ENCODE measurements at regions not wholly inside any gene's neighbourhood (a gene's known extent, or its start where the extent isn't known, plus 50 kb on each side); places are given as distances from the start of the nearest gene placed in this dataset.

DNA sequence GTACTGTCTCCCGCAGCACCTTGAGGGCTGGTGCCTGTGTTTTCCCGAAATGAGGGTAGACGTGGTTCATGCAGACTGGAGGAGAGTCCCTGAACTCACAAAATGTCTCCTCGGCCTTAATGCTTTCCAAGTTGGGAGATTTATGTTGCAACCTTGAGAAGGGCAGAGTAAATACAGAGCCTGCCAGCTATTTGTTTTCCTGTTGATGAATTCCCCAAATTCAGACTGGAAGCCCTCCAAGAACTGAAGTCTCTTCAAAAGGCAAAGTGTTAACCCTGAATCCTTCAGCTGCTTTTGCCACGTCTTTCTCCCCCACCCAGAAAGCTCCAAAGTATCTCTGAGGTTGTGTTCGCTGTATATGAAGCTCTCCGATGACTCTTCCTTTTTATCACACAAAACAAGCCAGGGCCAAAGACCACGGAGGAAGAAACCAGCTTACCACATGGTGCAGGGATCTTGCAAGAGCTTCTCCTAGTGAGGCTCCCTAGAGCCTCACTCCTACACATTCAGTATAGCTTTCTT, 254.7 kb upstream of the NFE2L3 start:
- Histone ChIP-seq H3K27ac (ENCODE audit: low read length) (no peak overlapping the region), H3K9ac (ENCODE audit: low read length in 2 of 2) (no peak overlapping the region), H3K4me3 (ENCODE audit: low read length in 2 of 2) (no peak overlapping the region), H3K36me3 (ENCODE audit: control insufficient read depth in 2 of 2, insufficient read depth in 2 of 2, low read length in 2 of 2) (no peaks in the 10 kb centered on the region), H3K4me1 (ENCODE audit: control insufficient read depth, insufficient read depth, low read length) (peaks cover 4% of the 10 kb centered on the region), H3K9me3 (ENCODE audit: control insufficient read depth in 2 of 2, low read length in 2 of 2) (no peaks in the 10 kb centered on the region), H3K27me3 (ENCODE audit: control insufficient read depth in 1 of 2, insufficient read depth in 2 of 2, low read length in 2 of 2) (peaks cover 20 to 28% of the 10 kb centered on the region in 2 donors)

DNA sequence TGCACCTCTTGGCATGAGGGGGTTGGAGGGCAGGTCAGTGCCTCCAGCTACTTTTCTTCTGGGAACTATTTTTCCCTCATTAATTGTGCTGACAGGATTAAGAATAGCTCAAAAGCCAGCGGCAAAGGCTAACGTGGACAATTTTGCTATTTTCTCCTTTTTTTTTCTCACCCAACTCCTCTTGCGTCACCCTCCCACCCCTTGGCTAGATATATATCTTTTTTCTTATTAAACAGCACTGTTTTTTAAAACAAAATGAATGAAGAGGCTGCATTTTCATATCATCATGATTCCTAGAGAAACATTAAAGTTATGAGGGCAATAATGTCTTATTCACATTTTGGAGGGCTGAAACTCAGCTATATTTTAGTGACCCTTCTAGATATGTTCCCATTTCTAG, 251.8 kb upstream of the NFE2L3 start:
- Histone ChIP-seq H3K4me1 (ENCODE audit: control insufficient read depth, insufficient read depth, low read length) (peaks cover 3% of the 10 kb centered on the region), H3K9me3 (ENCODE audit: control insufficient read depth in 2 of 2, low read length in 2 of 2) (no peaks in the 10 kb centered on the region), H3K36me3 (ENCODE audit: control insufficient read depth in 2 of 2, insufficient read depth in 2 of 2, low read length in 2 of 2) (no peaks in the 10 kb centered on the region), H3K9ac (ENCODE audit: low read length in 2 of 2) (no peak overlapping the region), H3K4me3 (ENCODE audit: low read length in 2 of 2) (no peak overlapping the region), H3K27me3 (ENCODE audit: control insufficient read depth in 1 of 2, insufficient read depth in 2 of 2, low read length in 2 of 2) (peaks cover 6 to 10% of the 10 kb centered on the region in 2 donors), H3K27ac (ENCODE audit: low read length) (no peak overlapping the region)

GRCh38 chr7:25900877-25901276, 251.1 kb upstream of the NFE2L3 start:
- no peaks in the 10 kb centered on the region for H3K9me3 ChIP-seq (ENCODE audit: control insufficient read depth in 2 of 2, low read length in 2 of 2)
- no peaks in the 10 kb centered on the region for H3K4me1 ChIP-seq (ENCODE audit: control insufficient read depth, insufficient read depth, low read length)
- H3K9ac ChIP-seq (ENCODE audit: low read length in 2 of 2): no peak overlapping the region
- H3K4me3 ChIP-seq (ENCODE audit: low read length in 2 of 2): no peak overlapping the region
- H3K27me3 ChIP-seq (ENCODE audit: control insufficient read depth in 1 of 2, insufficient read depth in 2 of 2, low read length in 2 of 2): peaks cover 3 to 4% of the 10 kb centered on the region in 2 donors
- no peaks in the 10 kb centered on the region for H3K36me3 ChIP-seq (ENCODE audit: control insufficient read depth in 2 of 2, insufficient read depth in 2 of 2, low read length in 2 of 2)
- no peak overlapping the region for H3K27ac ChIP-seq (ENCODE audit: low read length)

DNA sequence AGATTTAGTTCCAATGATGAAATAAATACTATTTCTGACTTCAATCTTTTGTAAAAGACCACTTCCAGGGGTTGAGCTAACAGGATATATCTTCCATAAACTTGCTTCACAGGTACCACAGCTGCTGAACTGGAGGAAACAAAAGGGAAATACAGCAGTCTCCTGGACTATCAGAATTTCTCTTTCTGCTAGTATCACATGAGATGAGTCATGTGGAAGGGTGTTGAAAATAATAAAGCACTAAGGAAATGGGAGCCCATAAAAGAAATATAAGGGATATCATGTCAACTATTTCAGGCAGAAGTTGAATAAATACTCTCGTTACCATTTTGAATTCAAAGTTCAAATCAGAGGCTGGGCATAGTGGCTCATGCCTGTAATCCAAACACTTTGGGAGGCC, 250.3 kb upstream of the NFE2L3 start:
- Histone ChIP-seq H3K36me3 (ENCODE audit: control insufficient read depth in 2 of 2, insufficient read depth in 2 of 2, low read length in 2 of 2) (no peaks in the 10 kb centered on the region), H3K9me3 (ENCODE audit: control insufficient read depth in 2 of 2, low read length in 2 of 2) (no peaks in the 10 kb centered on the region), H3K27ac (ENCODE audit: low read length) (no peak overlapping the region), H3K9ac (ENCODE audit: low read length in 2 of 2) (no peak overlapping the region), H3K4me1 (ENCODE audit: control insufficient read depth, insufficient read depth, low read length) (no peaks in the 10 kb centered on the region), H3K27me3 (ENCODE audit: control insufficient read depth in 1 of 2, insufficient read depth in 2 of 2, low read length in 2 of 2) (peaks cover 2 to 4% of the 10 kb centered on the region in 2 donors), H3K4me3 (ENCODE audit: low read length in 2 of 2) (no peak overlapping the region)

GRCh38 chr7:25906003-25906402, 246.0 kb upstream of the NFE2L3 start:
- H3K36me3 ChIP-seq (ENCODE audit: control insufficient read depth in 2 of 2, insufficient read depth in 2 of 2, low read length in 2 of 2): no peaks in the 10 kb centered on the region
- H3K27me3 ChIP-seq (ENCODE audit: control insufficient read depth in 1 of 2, insufficient read depth in 2 of 2, low read length in 2 of 2): peaks cover 0 to 4% of the 10 kb centered on the region in 2 donors
- no peak overlapping the region for H3K27ac ChIP-seq (ENCODE audit: low read length)
- no peaks in the 10 kb centered on the region for H3K4me1 ChIP-seq (ENCODE audit: control insufficient read depth, insufficient read depth, low read length)
- no peaks in the 10 kb centered on the region for H3K9me3 ChIP-seq (ENCODE audit: control insufficient read depth in 2 of 2, low read length in 2 of 2)
- H3K9ac ChIP-seq (ENCODE audit: low read length in 2 of 2): no peak overlapping the region
- H3K4me3 ChIP-seq (ENCODE audit: low read length in 2 of 2): no peak overlapping the region

GRCh38 chr7:25906760-25907159, 245.2 kb upstream of the NFE2L3 start:
- Histone ChIP-seq H3K27ac (ENCODE audit: low read length) (no peak overlapping the region), H3K4me1 (ENCODE audit: control insufficient read depth, insufficient read depth, low read length) (no peaks in the 10 kb centered on the region), H3K9me3 (ENCODE audit: control insufficient read depth in 2 of 2, low read length in 2 of 2) (no peaks in the 10 kb centered on the region), H3K36me3 (ENCODE audit: control insufficient read depth in 2 of 2, insufficient read depth in 2 of 2, low read length in 2 of 2) (no peaks in the 10 kb centered on the region), H3K4me3 (ENCODE audit: low read length in 2 of 2) (no peak overlapping the region), H3K27me3 (ENCODE audit: control insufficient read depth in 1 of 2, insufficient read depth in 2 of 2, low read length in 2 of 2) (peaks cover 0 to 4% of the 10 kb centered on the region in 2 donors), H3K9ac (ENCODE audit: low read length in 2 of 2) (no peak overlapping the region)

- Histone ChIP-seq H3K9ac (ENCODE audit: low read length in 2 of 2) (no peak overlapping the region), H3K27me3 (ENCODE audit: control insufficient read depth in 1 of 2, insufficient read depth in 2 of 2, low read length in 2 of 2) (peaks cover 0 to 4% of the 10 kb centered on the region in 2 donors), H3K9me3 (ENCODE audit: control insufficient read depth in 2 of 2, low read length in 2 of 2) (no peaks in the 10 kb centered on the region), H3K27ac (ENCODE audit: low read length) (no peak overlapping the region), H3K4me1 (ENCODE audit: control insufficient read depth, insufficient read depth, low read length) (no peaks in the 10 kb centered on the region), H3K4me3 (ENCODE audit: low read length in 2 of 2) (no peak overlapping the region), H3K36me3 (ENCODE audit: control insufficient read depth in 2 of 2, insufficient read depth in 2 of 2, low read length in 2 of 2) (no peaks in the 10 kb centered on the region)
Observed at GRCh38 chr7:25907214-25907613, 244.8 kb upstream of the NFE2L3 start.

DNA sequence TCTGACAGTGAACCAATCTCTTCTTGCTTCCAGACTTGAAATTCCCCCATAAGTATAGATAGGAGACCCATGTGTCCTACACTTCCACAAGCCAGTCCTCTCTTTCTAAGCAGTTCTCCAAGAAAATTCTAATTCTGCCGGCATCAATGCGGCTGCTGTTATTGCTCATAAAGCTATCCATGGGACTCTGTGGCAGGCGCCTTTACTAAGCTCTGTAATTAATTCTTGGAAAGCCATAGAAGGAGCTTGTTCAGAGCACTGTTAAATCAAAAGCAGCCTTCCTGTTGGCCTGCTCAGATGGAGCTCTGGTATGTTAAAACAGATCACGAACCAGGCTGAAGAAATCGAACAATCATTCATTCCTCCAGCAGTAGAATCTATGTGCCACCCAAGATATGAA, 244.3 kb upstream of the NFE2L3 start:
- no peaks in the 10 kb centered on the region for H3K36me3 ChIP-seq (ENCODE audit: control insufficient read depth in 2 of 2, insufficient read depth in 2 of 2, low read length in 2 of 2)
- peaks cover 0 to 4% of the 10 kb centered on the region in 2 donors for H3K27me3 ChIP-seq (ENCODE audit: control insufficient read depth in 1 of 2, insufficient read depth in 2 of 2, low read length in 2 of 2)
- no peaks in the 10 kb centered on the region for H3K4me1 ChIP-seq (ENCODE audit: control insufficient read depth, insufficient read depth, low read length)
- no peaks in the 10 kb centered on the region for H3K9me3 ChIP-seq (ENCODE audit: control insufficient read depth in 2 of 2, low read length in 2 of 2)
- H3K27ac ChIP-seq (ENCODE audit: low read length): no peak overlapping the region
- no peak overlapping the region for H3K4me3 ChIP-seq (ENCODE audit: low read length in 2 of 2)
- H3K9ac ChIP-seq (ENCODE audit: low read length in 2 of 2): no peak overlapping the region

DNA sequence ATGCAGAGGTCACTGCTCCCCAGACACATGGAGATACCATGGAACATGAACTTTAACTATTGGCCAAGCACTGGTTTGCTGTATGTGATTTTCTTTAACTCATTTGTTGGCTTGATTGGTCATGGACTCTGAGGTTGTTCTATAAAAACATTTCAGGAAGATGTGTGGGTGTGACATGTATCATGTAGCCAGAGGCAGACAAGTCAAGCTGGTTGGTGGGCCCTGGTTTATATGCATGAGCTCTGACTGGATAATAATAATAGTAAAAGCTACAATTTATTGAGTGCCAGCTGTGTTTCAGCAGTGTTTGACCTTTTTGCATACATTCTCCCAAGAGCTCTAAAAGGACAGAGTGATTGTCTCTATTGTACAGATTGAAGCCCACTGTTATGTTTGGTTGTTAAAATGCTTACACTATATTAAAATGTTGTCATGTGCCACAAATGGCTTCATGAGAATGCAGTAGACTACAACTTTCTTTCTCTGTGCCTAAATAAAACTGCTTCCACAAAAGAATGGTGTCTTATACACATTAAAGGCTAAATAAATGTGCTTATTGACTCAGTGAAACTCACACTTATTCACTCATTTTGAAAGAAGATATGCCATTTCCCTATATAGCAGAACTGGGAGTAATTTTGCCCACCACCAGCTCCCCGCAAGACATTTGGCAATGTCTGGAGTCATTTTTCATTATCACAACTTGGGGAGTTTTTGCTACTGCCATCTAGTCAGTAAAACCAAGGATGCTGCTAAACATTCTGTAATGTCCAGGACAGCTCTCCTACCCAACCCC, 243.6 kb upstream of the NFE2L3 start:
- Histone ChIP-seq H3K36me3 (ENCODE audit: control insufficient read depth in 2 of 2, insufficient read depth in 2 of 2, low read length in 2 of 2) (no peaks in the 10 kb centered on the region), H3K4me1 (ENCODE audit: control insufficient read depth, insufficient read depth, low read length) (no peaks in the 10 kb centered on the region), H3K4me3 (ENCODE audit: low read length in 2 of 2) (no peak overlapping the region), H3K9me3 (ENCODE audit: control insufficient read depth in 2 of 2, low read length in 2 of 2) (no peaks in the 10 kb centered on the region), H3K27me3 (ENCODE audit: control insufficient read depth in 1 of 2, insufficient read depth in 2 of 2, low read length in 2 of 2) (peaks cover 0 to 4% of the 10 kb centered on the region in 2 donors), H3K9ac (ENCODE audit: low read length in 2 of 2) (no peak overlapping the region), H3K27ac (ENCODE audit: low read length) (no peak overlapping the region)

DNA sequence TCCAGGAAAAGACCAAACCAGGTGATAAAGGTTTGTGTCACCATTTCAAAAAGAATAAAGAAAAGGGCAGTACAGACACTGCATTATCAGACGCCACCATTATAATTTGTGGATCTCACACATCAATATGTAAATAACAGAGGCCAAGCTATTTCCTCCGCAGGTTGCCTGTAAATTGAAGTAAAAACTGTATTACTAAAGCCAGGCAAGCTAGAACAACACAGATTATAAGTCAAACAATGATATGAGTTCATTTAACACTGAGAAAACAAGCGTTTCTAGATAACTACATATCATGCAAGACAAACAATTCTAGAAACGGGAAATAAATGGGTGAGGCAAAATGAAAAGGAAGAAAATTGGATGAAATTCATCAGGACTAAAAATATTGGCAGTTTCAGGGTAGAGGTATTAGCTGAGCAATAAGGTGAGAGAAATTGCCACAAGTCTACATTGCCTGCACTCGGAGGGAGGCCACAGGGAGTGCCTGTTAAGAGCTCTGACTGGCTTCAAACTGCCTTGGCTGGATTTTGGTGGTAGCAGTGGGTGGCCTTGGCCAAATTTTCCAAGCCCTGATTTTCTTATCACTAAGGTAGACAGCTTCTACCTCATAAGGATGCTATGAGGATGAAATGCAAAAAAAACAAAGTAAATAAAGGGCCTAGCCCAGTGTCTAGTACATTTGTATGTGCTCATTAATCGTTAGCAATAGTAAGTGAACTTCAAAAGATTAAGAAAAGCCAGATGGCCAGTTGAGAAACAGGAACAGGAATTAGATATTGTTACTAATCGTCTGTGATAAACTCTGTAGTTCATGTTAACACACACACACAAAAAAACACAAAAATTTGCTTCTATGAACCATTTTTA, 240.0 kb upstream of the NFE2L3 start:
- Histone ChIP-seq H3K36me3 (ENCODE audit: control insufficient read depth in 2 of 2, insufficient read depth in 2 of 2, low read length in 2 of 2) (no peaks in the 10 kb centered on the region), H3K27ac (ENCODE audit: low read length) (no peak overlapping the region), H3K27me3 (ENCODE audit: control insufficient read depth in 1 of 2, insufficient read depth in 2 of 2, low read length in 2 of 2) (peaks cover 7% of the 10 kb centered on the region in 2 donors), H3K4me3 (ENCODE audit: low read length in 2 of 2) (no peak overlapping the region), H3K4me1 (ENCODE audit: control insufficient read depth, insufficient read depth, low read length) (no peaks in the 10 kb centered on the region), H3K9ac (ENCODE audit: low read length in 2 of 2) (no peak overlapping the region), H3K9me3 (ENCODE audit: control insufficient read depth in 2 of 2, low read length in 2 of 2) (no peaks in the 10 kb centered on the region)

Data from stomach smooth muscle (tissue), 2 donors.